WTC11 (cell line): ENCODE measurements at regions not wholly inside any gene's neighbourhood (a gene's known extent, or its start where the extent isn't known, plus 50 kb on each side); places are given as distances from the start of the nearest gene placed in this dataset.

ENCODE experiments used
- ATAC-seq: fragments of 200-7000 bp; cut with Tn5 transposase; 2 replicates; pipeline ENCODE4 v1.10.0; 2021; ENCODE audit warnings: mild to moderate bottlenecking, moderate library complexity
- CTCF ChIA-PET: fragments of 300-600 bp; sonication (Branson Sonifier 250); formaldehyde crosslinking; loops from one replicate; lab custom pipeline; 2021; ENCODE audit warnings: antibody characterized with exemption; lab: Charles Lee
- POLR2A ChIA-PET: fragments of 350-600 bp; sonication (Branson Sonifier 250); formaldehyde crosslinking; loops from one replicate; lab custom pipeline; 2021; ENCODE audit warnings: antibody characterized with exemption; lab: Charles Lee
- DNase-seq: peaks from one replicate; pipeline ENCODE4 v3.0.0; 2021; ENCODE audit warnings: low spot score
- H3K27ac Mint-ChIP-seq: 2 replicates; pipeline ENCODE4 v1.8.0; 2021; ENCODE audit warnings: mixed read lengths
- H3K27me3 Mint-ChIP-seq: 2 replicates; pipeline ENCODE4 v1.8.0; 2021; ENCODE audit warnings: low read depth, mild to moderate bottlenecking, moderate library complexity, mixed read lengths
- H3K36me3 Mint-ChIP-seq: 2 replicates; pipeline ENCODE4 v1.8.0; 2021; ENCODE audit warnings: mixed read lengths
- H3K4me1 Mint-ChIP-seq: 2 replicates; pipeline ENCODE4 v1.8.0; 2022; ENCODE audit warnings: mixed read lengths
- H3K4me3 Mint-ChIP-seq: 2 replicates; pipeline ENCODE4 v1.8.0; 2021; ENCODE audit warnings: mild to moderate bottlenecking, moderate library complexity, mixed read lengths
- H3K9me3 Mint-ChIP-seq: 2 replicates; pipeline ENCODE4 v1.8.0; 2021; ENCODE audit warnings: mixed read lengths
- CREM ChIP-seq: sonication (generic); formaldehyde crosslinking; IDR thresholded peaks from 2 replicates; pipeline ENCODE4 v1.8.1; 2022; ENCODE audit warnings: mild to moderate bottlenecking, missing genetic modification reagents, moderate library complexity
- ELF4 ChIP-seq: sonication (generic); formaldehyde crosslinking; IDR thresholded peaks from 2 replicates; pipeline ENCODE4 v1.8.1; 2022; ENCODE audit warnings: low read depth, mild to moderate bottlenecking, moderate library complexity, missing genetic modification reagents
- ETV6 ChIP-seq: sonication (generic); formaldehyde crosslinking; IDR thresholded peaks from 2 replicates; pipeline ENCODE4 v1.8.1; 2022; ENCODE audit warnings: mild to moderate bottlenecking, missing genetic modification reagents
- FOXJ3 ChIP-seq: sonication (generic); formaldehyde crosslinking; IDR thresholded peaks from 2 replicates; pipeline ENCODE4 v1.9.0; 2021; ENCODE audit warnings: missing genetic modification reagents, mild to moderate bottlenecking, borderline replicate concordance
- FOXP1 ChIP-seq: sonication (generic); formaldehyde crosslinking; IDR thresholded peaks from 2 replicates; pipeline ENCODE4 v1.8.0; 2022; ENCODE audit warnings: missing genetic modification reagents, mild to moderate bottlenecking, moderate library complexity, borderline replicate concordance
- GABPB1 ChIP-seq: sonication (generic); formaldehyde crosslinking; IDR thresholded peaks from 2 replicates; pipeline ENCODE4 v1.8.1; 2023; ENCODE audit warnings: mild to moderate bottlenecking, missing genetic modification reagents
- IRF2 ChIP-seq: sonication (generic); formaldehyde crosslinking; IDR thresholded peaks from 2 replicates; pipeline ENCODE4 v1.8.0; 2022; ENCODE audit warnings: low read depth, missing genetic modification reagents, borderline replicate concordance
- KAT7 ChIP-seq: sonication (generic); formaldehyde crosslinking; IDR thresholded peaks from 2 replicates; pipeline ENCODE4 v1.8.1; 2023; ENCODE audit warnings: missing genetic modification reagents, mild to moderate bottlenecking, borderline replicate concordance
- NFYB ChIP-seq: sonication (generic); formaldehyde crosslinking; conservative IDR thresholded peaks from 2 replicates; pipeline ENCODE4 v1.8.0; 2022; ENCODE audit warnings: low read depth, missing genetic modification reagents
- OVOL2 ChIP-seq: fragments of 250-450 bp; sonication (Bioruptor Pico); IDR thresholded peaks from 2 replicates; pipeline ENCODE4 v1.9.0; 2021; ENCODE audit warnings: mild to moderate bottlenecking, borderline replicate concordance
- RORB ChIP-seq: fragments of 250-450 bp; sonication (Bioruptor Pico); IDR thresholded peaks from 2 replicates; pipeline ENCODE4 v1.9.0; 2021; ENCODE audit warnings: mild to moderate bottlenecking
- SMAD3 ChIP-seq: sonication (generic); formaldehyde crosslinking; IDR thresholded peaks from 2 replicates; pipeline ENCODE4 v1.8.0; 2022; ENCODE audit warnings: missing genetic modification reagents, mild to moderate bottlenecking, borderline replicate concordance
- TP53 ChIP-seq: sonication (generic); formaldehyde crosslinking; IDR thresholded peaks from 2 replicates; pipeline ENCODE4 v1.8.1; 2023; ENCODE audit warnings: mild to moderate bottlenecking, missing genetic modification reagents
- TF ChIP-seq, protein P1 (sequence below): fragments of 250-450 bp; sonication (Bioruptor Pico); IDR thresholded peaks from 2 replicates; pipeline ENCODE4 v1.9.0; 2021; ENCODE audit warnings: mild to moderate bottlenecking
- TF ChIP-seq, protein P2 (sequence below): fragments of 250-450 bp; sonication (Bioruptor Pico); IDR thresholded peaks from 2 replicates; pipeline ENCODE4 v1.9.0; 2021; ENCODE audit warnings: moderate library complexity, mild to moderate bottlenecking, inconsistent platforms, borderline replicate concordance
- TF ChIP-seq, protein P3 (sequence below): sonication (generic); formaldehyde crosslinking; IDR thresholded peaks from 2 replicates; pipeline ENCODE4 v1.8.1; 2023; ENCODE audit warnings: mild to moderate bottlenecking, moderate library complexity, missing genetic modification reagents
- TF ChIP-seq, protein P4 (sequence below): sonication (generic); formaldehyde crosslinking; IDR thresholded peaks from 2 replicates; pipeline ENCODE4 v1.8.0; 2022; ENCODE audit warnings: missing genetic modification reagents
- TF ChIP-seq, protein P5 (sequence below): fragments of 200-600 bp; IDR thresholded peaks from 2 replicates; pipeline ENCODE4 v1.8.0; 2022; ENCODE audit warnings: antibody characterized with exemption

DNA sequence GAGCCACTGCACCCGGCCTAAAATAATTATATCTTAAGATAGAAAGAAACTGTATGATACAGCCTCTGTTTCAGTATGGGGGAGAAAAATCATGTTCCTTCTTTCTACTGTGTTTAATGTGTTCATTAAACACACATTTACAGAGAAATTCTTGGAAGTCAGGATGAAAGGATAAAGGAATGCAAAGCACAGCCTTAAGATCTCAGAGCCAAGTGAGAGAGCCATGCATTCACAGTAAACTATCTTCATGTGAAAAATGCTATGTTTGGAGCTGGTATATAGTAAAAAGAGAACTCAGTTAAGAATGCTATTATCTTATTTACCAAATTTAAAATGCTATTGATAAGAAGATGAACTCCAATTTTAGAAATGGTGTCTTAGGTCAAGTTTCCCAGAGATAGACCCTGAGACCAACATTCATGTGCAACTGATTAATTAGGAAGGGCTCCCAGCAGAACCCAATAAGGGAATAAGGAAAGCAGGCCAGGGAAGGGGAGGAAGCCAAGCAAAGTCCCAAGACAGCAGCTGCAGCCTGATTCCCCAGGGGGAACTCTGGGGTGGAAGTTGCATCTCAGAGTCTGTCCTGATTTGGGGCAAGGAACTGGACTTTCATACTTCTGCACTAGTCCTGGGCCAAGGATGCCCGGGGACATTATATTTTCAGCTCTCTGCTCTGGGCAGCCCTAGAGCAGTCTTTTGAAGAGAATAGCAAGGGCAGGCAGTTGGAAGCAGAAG, 130.0 kb upstream of the ZNF648 start (continued):
- TF ChIP-seq, protein P1, sequence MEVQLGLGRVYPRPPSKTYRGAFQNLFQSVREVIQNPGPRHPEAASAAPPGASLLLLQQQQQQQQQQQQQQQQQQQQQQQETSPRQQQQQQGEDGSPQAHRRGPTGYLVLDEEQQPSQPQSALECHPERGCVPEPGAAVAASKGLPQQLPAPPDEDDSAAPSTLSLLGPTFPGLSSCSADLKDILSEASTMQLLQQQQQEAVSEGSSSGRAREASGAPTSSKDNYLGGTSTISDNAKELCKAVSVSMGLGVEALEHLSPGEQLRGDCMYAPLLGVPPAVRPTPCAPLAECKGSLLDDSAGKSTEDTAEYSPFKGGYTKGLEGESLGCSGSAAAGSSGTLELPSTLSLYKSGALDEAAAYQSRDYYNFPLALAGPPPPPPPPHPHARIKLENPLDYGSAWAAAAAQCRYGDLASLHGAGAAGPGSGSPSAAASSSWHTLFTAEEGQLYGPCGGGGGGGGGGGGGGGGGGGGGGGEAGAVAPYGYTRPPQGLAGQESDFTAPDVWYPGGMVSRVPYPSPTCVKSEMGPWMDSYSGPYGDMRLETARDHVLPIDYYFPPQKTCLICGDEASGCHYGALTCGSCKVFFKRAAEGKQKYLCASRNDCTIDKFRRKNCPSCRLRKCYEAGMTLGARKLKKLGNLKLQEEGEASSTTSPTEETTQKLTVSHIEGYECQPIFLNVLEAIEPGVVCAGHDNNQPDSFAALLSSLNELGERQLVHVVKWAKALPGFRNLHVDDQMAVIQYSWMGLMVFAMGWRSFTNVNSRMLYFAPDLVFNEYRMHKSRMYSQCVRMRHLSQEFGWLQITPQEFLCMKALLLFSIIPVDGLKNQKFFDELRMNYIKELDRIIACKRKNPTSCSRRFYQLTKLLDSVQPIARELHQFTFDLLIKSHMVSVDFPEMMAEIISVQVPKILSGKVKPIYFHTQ = no peak
- no peak for TF ChIP-seq GABPB1 (CRISPR knock-in tag)
- TF ChIP-seq KAT7 = no peak
- TF ChIP-seq, protein P2, sequence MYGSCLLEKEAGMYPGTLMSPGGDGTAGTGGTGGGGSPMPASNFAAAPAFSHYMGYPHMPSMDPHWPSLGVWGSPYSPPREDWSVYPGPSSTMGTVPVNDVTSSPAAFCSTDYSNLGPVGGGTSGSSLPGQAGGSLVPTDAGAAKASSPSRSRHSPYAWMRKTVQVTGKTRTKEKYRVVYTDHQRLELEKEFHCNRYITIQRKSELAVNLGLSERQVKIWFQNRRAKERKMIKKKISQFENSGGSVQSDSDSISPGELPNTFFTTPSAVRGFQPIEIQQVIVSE (CRISPR knock-in tag) = no peak

DNA sequence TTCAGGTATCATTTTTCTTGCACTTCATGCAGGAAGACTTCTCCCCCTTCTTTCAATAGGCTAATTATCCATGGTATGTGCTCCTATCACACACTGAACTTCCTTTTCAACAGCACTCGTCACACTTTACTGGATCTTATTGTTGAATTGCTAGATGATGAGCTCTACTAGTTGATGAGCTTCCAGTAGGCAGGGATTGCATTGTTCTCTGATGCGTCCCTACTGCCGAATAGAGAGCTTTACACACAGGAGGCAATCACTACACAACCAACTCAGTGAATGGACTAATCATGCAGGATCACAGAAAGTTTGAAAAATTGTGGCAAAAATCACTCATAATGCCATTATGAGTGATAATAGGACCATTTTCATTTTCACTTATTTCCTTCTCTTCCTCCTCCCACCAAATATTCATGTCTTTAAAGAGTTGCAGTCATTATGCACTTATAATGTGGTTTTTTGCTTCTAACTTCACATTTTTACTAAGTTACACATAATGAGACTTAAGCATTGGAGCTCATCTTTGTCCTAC, 128.1 kb upstream of the ZNF648 start:
- Mint-ChIP-seq H3K36me3 (no peaks in the 10 kb centered on the region), H3K27ac (no peak overlapping the region), H3K4me3 (no peak overlapping the region), H3K4me1 (no peaks in the 10 kb centered on the region), H3K9me3 (peaks cover 6% of the 10 kb centered on the region; the same call in 1 of the 2 replicates), H3K27me3 (no peaks in the 10 kb centered on the region; the same call in 1 of the 2 replicates)
- TF ChIP-seq RORB (no peak), CREM (no peak), OVOL2 (no peak), FOXP1 (no peak), ETV6 (CRISPR knock-in tag) (no peak), IRF2 (no peak)
- CTCF ChIA-PET = interaction anchor here (1.0 to 2.1 kb wide), 3 partner anchors 8 to 47 kb away, joined by 3 to 12 read pairs (median 10); no protein-coding TSS in a partner anchor
- no peak for DNase-seq
- POLR2A ChIA-PET = no interaction called here
- ATAC-seq = no peak

DNA sequence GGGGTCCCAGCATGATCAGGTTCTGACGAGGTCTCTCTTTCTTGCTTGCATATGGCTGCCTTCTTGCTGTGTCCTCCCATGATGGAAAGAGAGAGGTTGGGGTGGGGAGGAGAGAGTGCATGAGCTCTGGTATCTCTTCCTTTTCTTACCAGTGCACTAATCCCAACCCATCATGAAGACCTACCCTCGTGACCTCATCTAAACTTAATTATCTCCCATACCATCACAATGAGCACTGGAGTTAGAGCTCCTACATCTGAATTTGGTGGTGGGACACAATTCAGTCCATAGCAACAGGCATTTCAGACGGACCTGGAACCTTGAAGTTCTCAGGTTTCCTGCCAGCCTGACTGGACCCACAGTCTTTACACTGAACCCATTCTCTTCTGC, 125.2 kb upstream of the ZNF648 start:
- ChIA-PET POLR2A (no interaction called here), CTCF (interaction anchor here (1.7 to 1.8 kb wide), 2 partner anchors 11 to 44 kb away, joined by 5 read pairs; no protein-coding TSS in a partner anchor)
- no peak overlapping the region for H3K4me3 Mint-ChIP-seq
- no peaks in the 10 kb centered on the region for H3K4me1 Mint-ChIP-seq
- H3K9me3 Mint-ChIP-seq = peaks cover 6% of the 10 kb centered on the region; the same call in 1 of the 2 replicates
- no peak overlapping the region for H3K27ac Mint-ChIP-seq
- DNase-seq (no peak), ATAC-seq (no peak)
- H3K36me3 Mint-ChIP-seq = no peaks in the 10 kb centered on the region
- no peak for TF ChIP-seq FOXJ3
- no peak for TF ChIP-seq TP53 (CRISPR knock-in tag)
- H3K27me3 Mint-ChIP-seq = no peaks in the 10 kb centered on the region

DNA sequence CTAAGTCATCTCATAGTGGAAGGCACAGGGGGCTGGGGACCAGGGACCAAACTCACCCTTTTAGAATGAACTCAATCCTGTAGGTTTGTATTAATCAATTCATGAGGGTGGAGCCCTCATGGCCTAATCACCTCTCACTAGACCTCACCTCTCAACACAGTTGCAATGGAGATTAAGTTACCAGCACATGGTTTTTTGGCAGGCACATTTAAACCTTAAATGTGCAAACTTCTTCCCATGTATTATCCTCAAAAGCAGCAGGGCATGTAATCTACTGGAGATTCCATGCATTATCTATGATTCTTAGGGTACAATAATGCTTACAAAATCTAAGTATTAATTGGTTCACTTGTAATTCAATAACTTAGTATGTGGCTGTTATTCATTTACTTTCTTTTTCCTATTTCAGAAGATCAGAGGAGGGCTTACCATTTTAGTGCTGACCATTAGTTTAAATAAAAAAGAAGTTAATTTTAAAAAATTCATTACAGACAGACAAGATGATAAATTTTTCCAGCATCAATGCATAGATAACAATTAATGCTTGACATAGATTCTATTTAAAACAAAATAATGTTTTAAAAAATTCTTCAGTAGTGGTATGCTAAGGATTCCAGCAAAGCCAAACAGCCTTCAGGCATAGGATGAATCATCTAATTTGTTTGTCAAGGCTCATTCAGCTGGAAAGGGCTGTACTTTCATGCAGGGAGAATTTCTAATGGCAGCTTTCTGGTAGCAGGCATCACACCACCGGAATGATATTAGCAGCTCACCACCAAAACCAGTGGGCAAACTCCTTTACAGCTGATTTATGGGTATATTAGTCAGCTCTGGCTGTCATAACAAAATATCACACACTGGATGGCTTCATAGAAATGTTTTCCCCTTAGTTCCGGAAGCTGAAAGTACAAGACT, 124.6 kb upstream of the ZNF648 start:
- ATAC-seq (no peak), DNase-seq (no peak)
- Mint-ChIP-seq H3K27me3 (no peaks in the 10 kb centered on the region), H3K36me3 (no peaks in the 10 kb centered on the region), H3K4me1 (no peaks in the 10 kb centered on the region), H3K9me3 (peaks cover 6% of the 10 kb centered on the region; the same call in 1 of the 2 replicates), H3K4me3 (no peak overlapping the region), H3K27ac (no peak overlapping the region)
- CTCF ChIA-PET = interaction anchor here (0.5 to 1.8 kb wide), 3 partner anchors 12 to 722 kb away, joined by 4 to 5 read pairs (median 5); no protein-coding TSS in a partner anchor
- POLR2A ChIA-PET = no interaction called here
- TF ChIP-seq NFYB (CRISPR knock-in tag) (no peak), SMAD3 (no peak), ELF4 (no peak)
- TF ChIP-seq, protein P3, sequence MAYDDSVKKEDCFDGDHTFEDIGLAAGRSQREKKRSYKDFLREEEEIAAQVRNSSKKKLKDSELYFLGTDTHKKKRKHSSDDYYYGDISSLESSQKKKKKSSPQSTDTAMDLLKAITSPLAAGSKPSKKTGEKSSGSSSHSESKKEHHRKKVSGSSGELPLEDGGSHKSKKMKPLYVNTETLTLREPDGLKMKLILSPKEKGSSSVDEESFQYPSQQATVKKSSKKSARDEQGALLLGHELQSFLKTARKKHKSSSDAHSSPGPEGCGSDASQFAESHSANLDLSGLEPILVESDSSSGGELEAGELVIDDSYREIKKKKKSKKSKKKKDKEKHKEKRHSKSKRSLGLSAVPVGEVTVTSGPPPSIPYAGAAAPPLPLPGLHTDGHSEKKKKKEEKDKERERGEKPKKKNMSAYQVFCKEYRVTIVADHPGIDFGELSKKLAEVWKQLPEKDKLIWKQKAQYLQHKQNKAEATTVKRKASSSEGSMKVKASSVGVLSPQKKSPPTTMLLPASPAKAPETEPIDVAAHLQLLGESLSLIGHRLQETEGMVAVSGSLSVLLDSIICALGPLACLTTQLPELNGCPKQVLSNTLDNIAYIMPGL = no peak
- TF ChIP-seq, protein P4, sequence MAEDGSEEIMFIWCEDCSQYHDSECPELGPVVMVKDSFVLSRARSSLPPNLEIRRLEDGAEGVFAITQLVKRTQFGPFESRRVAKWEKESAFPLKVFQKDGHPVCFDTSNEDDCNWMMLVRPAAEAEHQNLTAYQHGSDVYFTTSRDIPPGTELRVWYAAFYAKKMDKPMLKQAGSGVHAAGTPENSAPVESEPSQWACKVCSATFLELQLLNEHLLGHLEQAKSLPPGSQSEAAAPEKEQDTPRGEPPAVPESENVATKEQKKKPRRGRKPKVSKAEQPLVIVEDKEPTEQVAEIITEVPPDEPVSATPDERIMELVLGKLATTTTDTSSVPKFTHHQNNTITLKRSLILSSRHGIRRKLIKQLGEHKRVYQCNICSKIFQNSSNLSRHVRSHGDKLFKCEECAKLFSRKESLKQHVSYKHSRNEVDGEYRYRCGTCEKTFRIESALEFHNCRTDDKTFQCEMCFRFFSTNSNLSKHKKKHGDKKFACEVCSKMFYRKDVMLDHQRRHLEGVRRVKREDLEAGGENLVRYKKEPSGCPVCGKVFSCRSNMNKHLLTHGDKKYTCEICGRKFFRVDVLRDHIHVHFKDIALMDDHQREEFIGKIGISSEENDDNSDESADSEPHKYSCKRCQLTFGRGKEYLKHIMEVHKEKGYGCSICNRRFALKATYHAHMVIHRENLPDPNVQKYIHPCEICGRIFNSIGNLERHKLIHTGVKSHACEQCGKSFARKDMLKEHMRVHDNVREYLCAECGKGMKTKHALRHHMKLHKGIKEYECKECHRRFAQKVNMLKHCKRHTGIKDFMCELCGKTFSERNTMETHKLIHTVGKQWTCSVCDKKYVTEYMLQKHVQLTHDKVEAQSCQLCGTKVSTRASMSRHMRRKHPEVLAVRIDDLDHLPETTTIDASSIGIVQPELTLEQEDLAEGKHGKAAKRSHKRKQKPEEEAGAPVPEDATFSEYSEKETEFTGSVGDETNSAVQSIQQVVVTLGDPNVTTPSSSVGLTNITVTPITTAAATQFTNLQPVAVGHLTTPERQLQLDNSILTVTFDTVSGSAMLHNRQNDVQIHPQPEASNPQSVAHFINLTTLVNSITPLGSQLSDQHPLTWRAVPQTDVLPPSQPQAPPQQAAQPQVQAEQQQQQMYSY = no peak
- TF ChIP-seq, protein P5, sequence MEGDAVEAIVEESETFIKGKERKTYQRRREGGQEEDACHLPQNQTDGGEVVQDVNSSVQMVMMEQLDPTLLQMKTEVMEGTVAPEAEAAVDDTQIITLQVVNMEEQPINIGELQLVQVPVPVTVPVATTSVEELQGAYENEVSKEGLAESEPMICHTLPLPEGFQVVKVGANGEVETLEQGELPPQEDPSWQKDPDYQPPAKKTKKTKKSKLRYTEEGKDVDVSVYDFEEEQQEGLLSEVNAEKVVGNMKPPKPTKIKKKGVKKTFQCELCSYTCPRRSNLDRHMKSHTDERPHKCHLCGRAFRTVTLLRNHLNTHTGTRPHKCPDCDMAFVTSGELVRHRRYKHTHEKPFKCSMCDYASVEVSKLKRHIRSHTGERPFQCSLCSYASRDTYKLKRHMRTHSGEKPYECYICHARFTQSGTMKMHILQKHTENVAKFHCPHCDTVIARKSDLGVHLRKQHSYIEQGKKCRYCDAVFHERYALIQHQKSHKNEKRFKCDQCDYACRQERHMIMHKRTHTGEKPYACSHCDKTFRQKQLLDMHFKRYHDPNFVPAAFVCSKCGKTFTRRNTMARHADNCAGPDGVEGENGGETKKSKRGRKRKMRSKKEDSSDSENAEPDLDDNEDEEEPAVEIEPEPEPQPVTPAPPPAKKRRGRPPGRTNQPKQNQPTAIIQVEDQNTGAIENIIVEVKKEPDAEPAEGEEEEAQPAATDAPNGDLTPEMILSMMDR = no peak
